H1 (cell line): ENCODE measurements at regions not wholly inside any gene's neighbourhood (a gene's known extent, or its start where the extent isn't known, plus 50 kb on each side); places are given as distances from the start of the nearest gene placed in this dataset.

Experiments used
- CTCF ChIA-PET: fragments of 300-600 bp; sonication (Branson Sonifier 250); formaldehyde crosslinking; loops from one replicate; lab custom pipeline; 2021; ENCODE audit not compliant: partially characterized antibody; lab: Charles Lee
- POLR2A ChIA-PET: fragments of 300-600 bp; sonication (Branson Sonifier 250); formaldehyde crosslinking; loops from one replicate; lab custom pipeline; 2021; ENCODE audit warnings: inconsistent platforms; ENCODE audit not compliant: partially characterized antibody; lab: Charles Lee
- DNase-seq, 2 experiments: peaks; one replicate each; pipeline versions ENCODE4 v3.0.0 to v3.0.0-alpha.2; 2010 to 2022; ENCODE audit warnings: low spot score in 2 of 2, low read depth in 1 of 2, mixed read lengths in 1 of 2
- FAIRE-seq: peaks from 2 replicates; lab custom pipeline; 2011; peaks lifted over from hg19 to GRCh38; lab: Jason Lieb, UNC
- H2AFZ ChIP-seq: 2 replicates; pipeline ENCODE4 v1.8.1; 2012; ENCODE audit warnings: low read length, inconsistent platforms
- H2AK5ac ChIP-seq: 2 replicates; pipeline ENCODE4 v1.6.1; 2013; ENCODE audit warnings: low read depth, low read length
- H2BK120ac ChIP-seq: replicated peaks from 2 replicates; pipeline ENCODE3; 2013; ENCODE audit warnings: low read depth, low read length, inconsistent platforms
- H2BK12ac ChIP-seq: 2 replicates; pipeline ENCODE4 v1.6.1; 2013; ENCODE audit warnings: low read depth, low read length
- H2BK15ac ChIP-seq: 2 replicates; pipeline ENCODE4 v1.6.1; 2013; ENCODE audit warnings: low read length
- H2BK20ac ChIP-seq: 2 replicates; pipeline ENCODE4 v1.6.1; 2013; ENCODE audit warnings: low read length
- H2BK5ac ChIP-seq: 2 replicates; pipeline ENCODE4 v1.6.1; 2013; ENCODE audit warnings: low read depth, low read length
- H3K14ac ChIP-seq: 2 replicates; pipeline ENCODE4 v1.6.1; 2013; ENCODE audit warnings: inconsistent platforms; ENCODE audit not compliant: insufficient read length
- H3K18ac ChIP-seq: 2 replicates; pipeline ENCODE4 v1.6.1; 2013; ENCODE audit warnings: low read length; ENCODE audit errors: extremely low read depth
- H3K23ac ChIP-seq: 2 replicates; pipeline ENCODE4 v1.6.1; 2013; ENCODE audit warnings: inconsistent platforms; ENCODE audit not compliant: insufficient read length
- H3K23me2 ChIP-seq: 2 replicates; pipeline ENCODE4 v1.6.1; 2013; ENCODE audit warnings: low read depth, low read length
- H3K27ac ChIP-seq: 2 replicates; pipeline ENCODE4 v1.6.1; 2011; ENCODE audit warnings: low read depth, low read length, inconsistent platforms
- H3K27me3 ChIP-seq, 4 experiments: replicated peaks in 1 of 4; 1 replicate in 1 of 4; 2 replicates in 3 of 4; pipeline versions ENCODE4 v1.6.1 to v1.8.1; 2011 to 2013; ENCODE audit warnings: low read length in 3 of 4, mild to moderate bottlenecking in 3 of 4, inconsistent platforms in 2 of 4, mixed read lengths in 2 of 4, moderate library complexity in 1 of 4; ENCODE audit not compliant: control insufficient read depth in 3 of 4, insufficient read depth in 3 of 4; ENCODE audit errors: extremely low read depth in 1 of 4
- H3K36me3 ChIP-seq, 4 experiments: 2 replicates each; pipeline versions ENCODE4 v1.6.1 to v1.8.1; 2011 to 2013; ENCODE audit warnings: mild to moderate bottlenecking in 4 of 4, low read length in 3 of 4, moderate library complexity in 2 of 4, control low read depth in 1 of 4, inconsistent platforms in 1 of 4; ENCODE audit not compliant: insufficient read depth in 4 of 4, control insufficient read depth in 2 of 4
- H3K4ac ChIP-seq: replicated peaks from 2 replicates; pipeline ENCODE3; 2013; ENCODE audit warnings: low read length, low read depth, mixed read lengths, inconsistent platforms; ENCODE audit not compliant: insufficient read length
- H3K4me1 ChIP-seq, 4 experiments: replicated peaks in 1 of 4; 1 replicate in 1 of 4; 2 replicates in 3 of 4; pipeline versions ENCODE4 v1.6.1 to v1.8.1; 2011 to 2013; ENCODE audit warnings: low read length in 3 of 4, inconsistent platforms in 2 of 4, mixed read lengths in 1 of 4; ENCODE audit not compliant: insufficient read depth in 4 of 4, control insufficient read depth in 3 of 4
- H3K4me2 ChIP-seq, 2 experiments: 2 replicates each; pipeline versions ENCODE4 v1.6.1 to v1.8.1; 2011 to 2013; ENCODE audit warnings: low read depth in 2 of 2, low read length in 2 of 2, control low read depth in 1 of 2, inconsistent platforms in 1 of 2, mild to moderate bottlenecking in 1 of 2; ENCODE audit not compliant: insufficient read depth in 1 of 2
- H3K4me3 ChIP-seq, 4 experiments: fragments of 200-600, 300-600 bp in 1 of 4; sonication (generic), shearing (Covaris generic), sonication (Bioruptor Twin) in 1 of 4; 2 replicates each; pipeline versions ENCODE4 v1.5.1 to v1.8.1; 2011 to 2016; ENCODE audit warnings: low read length in 4 of 4, low read depth in 3 of 4, control low read depth in 2 of 4, inconsistent platforms in 2 of 4, mild to moderate bottlenecking in 2 of 4, mixed read lengths in 1 of 4, moderate library complexity in 1 of 4; ENCODE audit not compliant: insufficient read depth in 2 of 4; ENCODE audit errors: extremely low read depth in 1 of 4
- H3K56ac ChIP-seq: replicated peaks from 2 replicates; pipeline ENCODE3; 2013; ENCODE audit warnings: low read depth, mild to moderate bottlenecking, mixed read lengths, low read length, inconsistent platforms; ENCODE audit not compliant: insufficient read length
- H3K79me1 ChIP-seq: 2 replicates; pipeline ENCODE4 v1.6.1; 2013; ENCODE audit warnings: low read depth, low read length, control low read depth
- H3K79me2 ChIP-seq, 2 experiments: 2 replicates each; pipeline versions ENCODE4 v1.6.1 to v1.8.1; 2012 to 2013; ENCODE audit warnings: low read length in 2 of 2, mild to moderate bottlenecking in 2 of 2, inconsistent platforms in 1 of 2; ENCODE audit not compliant: insufficient read depth in 2 of 2, control insufficient read depth in 1 of 2
- H3K9ac ChIP-seq, 4 experiments: replicated peaks in 1 of 4; 1 replicate in 1 of 4; 2 replicates in 3 of 4; pipeline versions ENCODE4 v1.6.1 to v1.8.1; 2011 to 2013; ENCODE audit warnings: low read depth in 3 of 4, low read length in 3 of 4, control low read depth in 2 of 4, mild to moderate bottlenecking in 2 of 4, moderate library complexity in 2 of 4, inconsistent platforms in 1 of 4; ENCODE audit errors: extremely low read depth in 1 of 4
- H3K9me3 ChIP-seq, 2 experiments: 2 replicates each; pipeline versions ENCODE4 v1.6.1 to v1.8.1; 2012 to 2013; ENCODE audit warnings: mild to moderate bottlenecking in 2 of 2, moderate library complexity in 2 of 2, control low read depth in 1 of 2, inconsistent platforms in 1 of 2, low read depth in 1 of 2, low read length in 1 of 2, mixed read lengths in 1 of 2; ENCODE audit not compliant: insufficient read depth in 2 of 2
- H4K20me1 ChIP-seq, 2 experiments: replicated peaks in 1 of 2; 2 replicates each; pipeline versions ENCODE3 to v1.8.1; 2011 to 2013; ENCODE audit warnings: inconsistent platforms in 2 of 2, low read length in 2 of 2, mild to moderate bottlenecking in 1 of 2; ENCODE audit not compliant: insufficient read depth in 2 of 2, control insufficient read depth in 1 of 2
- H4K5ac ChIP-seq: 2 replicates; pipeline ENCODE4 v1.6.1; 2013; ENCODE audit warnings: low read length, low read depth, mixed read lengths, inconsistent platforms; ENCODE audit not compliant: insufficient read length
- H4K8ac ChIP-seq: 2 replicates; pipeline ENCODE4 v1.8.0; 2013; ENCODE audit warnings: mild to moderate bottlenecking, moderate library complexity, low read length, inconsistent platforms; ENCODE audit not compliant: insufficient read depth; ENCODE audit errors: extremely low read depth
- H4K91ac ChIP-seq: replicated peaks from 2 replicates; pipeline ENCODE3; 2013; ENCODE audit warnings: low read length, mixed read lengths, inconsistent platforms; ENCODE audit not compliant: insufficient read length
- ATF2 ChIP-seq: IDR thresholded peaks from 2 replicates; pipeline ENCODE4 v1.6.1; 2012; ENCODE audit warnings: low read length, inconsistent platforms
- BRCA1 ChIP-seq: IDR thresholded peaks from 2 replicates; pipeline ENCODE4 v1.6.1; 2012; ENCODE audit warnings: low read depth, low read length, improper control_type of control experiment
- POLR2AphosphoS5 ChIP-seq: IDR thresholded peaks from 2 replicates; pipeline ENCODE4 v1.6.1; 2011; ENCODE audit warnings: low read depth, low read length
- SRF ChIP-seq: IDR thresholded peaks from 2 replicates; pipeline ENCODE4 v1.6.1; 2011; ENCODE audit warnings: mild to moderate bottlenecking, low read depth, low read length, moderate library complexity
- TAF1 ChIP-seq: IDR thresholded peaks from 2 replicates; pipeline ENCODE4 v1.6.1; 2011; ENCODE audit warnings: mild to moderate bottlenecking, low read depth, low read length
- TAF7 ChIP-seq: optimal IDR thresholded peaks from 2 replicates; pipeline ENCODE3; 2011; ENCODE audit warnings: low read depth, mild to moderate bottlenecking, inconsistent platforms, low read length, moderate library complexity, borderline replicate concordance
- ZNF274 ChIP-seq: IDR thresholded peaks from 2 replicates; pipeline ENCODE4 v1.7.0; 2012; ENCODE audit warnings: low read length, borderline replicate concordance; ENCODE audit errors: extremely low read depth
- WGBS, 2 experiments: shearing (Covaris generic) in 1 of 2; methylation state at CpG; one replicate each; pipeline versions ENCODE4 v1.1.6 to v1.1.7; 2013 to 2015; ENCODE audit warnings: low lambda C conversion rate in 2 of 2, mixed read lengths in 2 of 2, inconsistent platforms in 1 of 2, low coverage in 1 of 2, missing lambda C conversion rate in 1 of 2; ENCODE audit not compliant: insufficient replicate concordance in 2 of 2, insufficient coverage in 1 of 2, insufficient read length in 1 of 2; ENCODE audit errors: extremely low coverage in 1 of 2, missing lambda C conversion rate in 1 of 2; 5-methylcytosine and 5-hydroxymethylcytosine counted together

- Histone ChIP-seq H4K8ac (no peak overlapping the region), H3K14ac (no peak overlapping the region), H3K79me2 (no peaks in the 10 kb centered on the region), H2AK5ac (no peak overlapping the region), H2AFZ (no peak overlapping the region), H3K27ac (no peak overlapping the region), H2BK120ac (no peak overlapping the region), H4K5ac (no peak overlapping the region), H2BK5ac (no peak overlapping the region), H3K23me2 (no peaks in the 10 kb centered on the region), H3K79me1 (no peaks in the 10 kb centered on the region), H2BK12ac (no peak overlapping the region), H3K4me3 (no peak overlapping the region), H3K4me2 (no peak overlapping the region), H3K9ac (no peak overlapping the region), H3K27me3 (no peaks in the 10 kb centered on the region), H4K20me1 (no peaks in the 10 kb centered on the region), H3K9me3 (peaks cover 14 to 16% of the 10 kb centered on the region in 2 experiments), H3K18ac (no peak overlapping the region), H4K91ac (no peak overlapping the region), H2BK15ac (no peak overlapping the region), H3K4ac (no peak overlapping the region), H3K56ac (no peak overlapping the region), H3K23ac (no peak overlapping the region), H2BK20ac (no peak overlapping the region), H3K36me3 (no peaks in the 10 kb centered on the region; a peak in 1 of 8 replicates), H3K4me1 (no peaks in the 10 kb centered on the region)
- 91% methylated on average over 1 of the region's 1 CpG; no CpG with 5 or more reads in 1 of the 2 experiments for WGBS, 2 experiments
- FAIRE-seq (no peak), DNase-seq (no peak)
- ChIA-PET CTCF (no interaction called here), POLR2A (no interaction called here)
- TF ChIP-seq TAF1 (no peak), SRF (no peak), ATF2 (no peak), ZNF274 (no peak), TAF7 (no peak), BRCA1 (no peak), POLR2AphosphoS5 (no peak)
Measured at GRCh38 chr14:44040561-44040960, 466.5 kb downstream of the FSCB start.
